ENCODE measurements at regions not wholly inside any gene's neighbourhood (a gene's known extent, or its start where the extent isn't known, plus 50 kb on each side); places are given as distances from the start of the nearest gene placed in this dataset.

GRCh38 chr10:55158633-55159032, 357.6 kb upstream of the PCDH15 start:
- no peaks in the 10 kb centered on the region for H3K36me3 Mint-ChIP-seq (ENCODE audit: low read depth)
- Histone ChIP-seq H3K4me3 (ENCODE audit: low read length) (no peak overlapping the region), H3K9me3 (ENCODE audit: control insufficient read depth in 1 of 2, insufficient read depth in 1 of 2, low read length in 2 of 2) (no peaks in the 10 kb centered on the region), H3K36me3 (ENCODE audit: insufficient read depth, low read length) (no peaks in the 10 kb centered on the region), H3K27ac (ENCODE audit: low read depth in 1 of 2, low read length in 2 of 2) (no peak overlapping the region), H3K27me3 (ENCODE audit: control insufficient read depth in 1 of 2, insufficient read depth in 2 of 2, low read length in 2 of 2) (no peaks in the 10 kb centered on the region), H3K4me1 (ENCODE audit: insufficient read depth, low read length) (no peaks in the 10 kb centered on the region)
- ChIA-PET CTCF (no interaction called here), POLR2A (no interaction called here)
- no peaks in the 10 kb centered on the region for H3K4me1 Mint-ChIP-seq (ENCODE audit: low read depth)
- H3K9me3 Mint-ChIP-seq, result no peaks in the 10 kb centered on the region
- TF ChIP-seq CTCF (IDR thresholded peaks at IDR 0.05), result no peak
- H3K27me3 Mint-ChIP-seq, result no peaks in the 10 kb centered on the region
- no peak overlapping the region for H3K4me3 Mint-ChIP-seq
- no peak for DNase-seq
- intact Hi-C loops (cut with DNase I, micrococcal nuclease), result no loop called here
- no peak for ATAC-seq (ENCODE audit: poor library complexity)
- no peak overlapping the region for H3K27ac Mint-ChIP-seq

GRCh38 chr10:55146032-55146431, 345.0 kb upstream of the PCDH15 start:
- no peaks in the 10 kb centered on the region for H3K9me3 ChIP-seq (ENCODE audit: control insufficient read depth in 1 of 2, insufficient read depth in 1 of 2, low read length in 2 of 2)
- no peaks in the 10 kb centered on the region for H3K4me1 Mint-ChIP-seq (ENCODE audit: low read depth)
- H3K4me3 Mint-ChIP-seq, result no peak overlapping the region
- intact Hi-C loops (cut with DNase I, micrococcal nuclease), result no loop called here
- H3K36me3 ChIP-seq (ENCODE audit: insufficient read depth, low read length), result no peaks in the 10 kb centered on the region
- peaks cover 9% of the 10 kb centered on the region for H3K9me3 Mint-ChIP-seq
- H3K36me3 Mint-ChIP-seq (ENCODE audit: low read depth), result no peaks in the 10 kb centered on the region
- H3K27me3 ChIP-seq (ENCODE audit: control insufficient read depth in 1 of 2, insufficient read depth in 2 of 2, low read length in 2 of 2), result no peaks in the 10 kb centered on the region
- no peaks in the 10 kb centered on the region for H3K27me3 Mint-ChIP-seq
- no peak overlapping the region for H3K4me3 ChIP-seq (ENCODE audit: low read length)
- no peak for ATAC-seq (ENCODE audit: poor library complexity)
- H3K27ac ChIP-seq (ENCODE audit: low read depth in 1 of 2, low read length in 2 of 2), result no peak overlapping the region
- no peak overlapping the region for H3K27ac Mint-ChIP-seq
- ChIA-PET CTCF (no interaction called here), POLR2A (no interaction called here)
- no peak for TF ChIP-seq CTCF (IDR thresholded peaks at IDR 0.05)
- DNase-seq, result no peak
- no peaks in the 10 kb centered on the region for H3K4me1 ChIP-seq (ENCODE audit: insufficient read depth, low read length)

DNA sequence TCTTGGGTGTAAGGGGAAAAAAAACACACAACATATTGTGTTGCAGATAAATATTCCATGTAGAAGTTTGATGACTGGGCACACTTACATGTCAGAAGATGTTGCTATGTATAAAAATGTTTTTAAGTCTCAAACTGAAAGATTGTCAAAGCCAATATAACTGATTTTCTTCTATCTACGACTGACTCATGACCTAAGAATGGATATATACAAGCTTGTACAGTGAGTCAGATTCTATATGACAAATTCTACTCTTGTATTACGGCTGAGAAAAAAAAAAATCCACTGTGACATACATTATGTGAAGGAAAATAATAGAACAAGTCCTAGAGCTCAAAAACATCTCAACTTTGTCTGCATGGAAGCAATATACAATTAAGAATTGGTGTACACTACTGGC, 343.0 kb upstream of the PCDH15 start:
- DNase-seq (no peak), ATAC-seq (ENCODE audit: poor library complexity) (no peak)
- H3K4me1 Mint-ChIP-seq (ENCODE audit: low read depth), result no peaks in the 10 kb centered on the region
- ChIA-PET POLR2A (no interaction called here), CTCF (no interaction called here)
- intact Hi-C loops (cut with DNase I, micrococcal nuclease), result no loop called here
- peaks cover 12% of the 10 kb centered on the region for H3K9me3 Mint-ChIP-seq
- no peaks in the 10 kb centered on the region for H3K27me3 Mint-ChIP-seq
- no peak for TF ChIP-seq CTCF (IDR thresholded peaks at IDR 0.05)
- H3K27ac Mint-ChIP-seq, result no peak overlapping the region
- Histone ChIP-seq H3K4me3 (ENCODE audit: low read length) (no peak overlapping the region), H3K4me1 (ENCODE audit: insufficient read depth, low read length) (no peaks in the 10 kb centered on the region), H3K9me3 (ENCODE audit: control insufficient read depth in 1 of 2, insufficient read depth in 1 of 2, low read length in 2 of 2) (no peaks in the 10 kb centered on the region), H3K36me3 (ENCODE audit: insufficient read depth, low read length) (no peaks in the 10 kb centered on the region), H3K27me3 (ENCODE audit: control insufficient read depth in 1 of 2, insufficient read depth in 2 of 2, low read length in 2 of 2) (no peaks in the 10 kb centered on the region), H3K27ac (ENCODE audit: low read depth in 1 of 2, low read length in 2 of 2) (no peak overlapping the region)
- H3K36me3 Mint-ChIP-seq (ENCODE audit: low read depth), result no peaks in the 10 kb centered on the region
- H3K4me3 Mint-ChIP-seq, result no peak overlapping the region
